Breast epithelium (tissue), 3 donors: ENCODE measurements at regions not wholly inside any gene's neighbourhood (a gene's known extent, or its start where the extent isn't known, plus 50 kb on each side); places are given as distances from the start of the nearest gene placed in this dataset.

ENCODE experiments used
- POLR2A ChIP-seq: fragments of 450-650 bp; IDR thresholded peaks from one replicate; pipeline ENCODE4 v1.6.1; 2016; ENCODE audit warnings: antibody characterized with exemption, mild to moderate bottlenecking, moderate library complexity
- POLR2AphosphoS5 ChIP-seq, 3 donors: sonication (generic); formaldehyde crosslinking; IDR thresholded peaks; one replicate each; pipeline ENCODE4 v1.6.1; 2017; ENCODE audit warnings: antibody characterized with exemption in 3 of 3
- TF ChIP-seq, protein P1 (sequence below), 3 donors: fragments of 450-650 bp; IDR thresholded peaks; one replicate each; pipeline ENCODE4 v1.5.1; 2016 to 2017; ENCODE audit warnings: antibody characterized with exemption in 3 of 3, mild to moderate bottlenecking in 3 of 3, moderate library complexity in 3 of 3

DNA sequence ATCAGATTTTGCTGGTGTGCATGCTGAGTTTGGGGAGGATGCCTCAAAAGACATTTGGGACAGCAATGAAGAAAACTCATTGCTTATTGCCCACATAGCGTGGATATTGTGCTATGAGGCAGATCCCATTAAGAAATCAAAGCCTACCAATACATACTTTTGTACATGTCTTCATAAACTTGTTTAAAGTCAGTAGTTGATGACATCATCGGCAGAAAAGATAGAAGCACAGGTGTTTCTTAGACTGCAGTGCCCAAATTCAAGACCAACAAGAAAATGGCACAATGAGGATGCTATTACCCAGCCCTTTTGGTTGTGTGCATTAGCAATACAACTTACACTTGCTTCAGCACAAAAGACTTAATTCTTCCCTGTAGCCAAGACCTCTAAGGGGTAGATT is 428.7 kb upstream of the RARB start:
- TF ChIP-seq POLR2A: no peak
- TF ChIP-seq, protein P1, sequence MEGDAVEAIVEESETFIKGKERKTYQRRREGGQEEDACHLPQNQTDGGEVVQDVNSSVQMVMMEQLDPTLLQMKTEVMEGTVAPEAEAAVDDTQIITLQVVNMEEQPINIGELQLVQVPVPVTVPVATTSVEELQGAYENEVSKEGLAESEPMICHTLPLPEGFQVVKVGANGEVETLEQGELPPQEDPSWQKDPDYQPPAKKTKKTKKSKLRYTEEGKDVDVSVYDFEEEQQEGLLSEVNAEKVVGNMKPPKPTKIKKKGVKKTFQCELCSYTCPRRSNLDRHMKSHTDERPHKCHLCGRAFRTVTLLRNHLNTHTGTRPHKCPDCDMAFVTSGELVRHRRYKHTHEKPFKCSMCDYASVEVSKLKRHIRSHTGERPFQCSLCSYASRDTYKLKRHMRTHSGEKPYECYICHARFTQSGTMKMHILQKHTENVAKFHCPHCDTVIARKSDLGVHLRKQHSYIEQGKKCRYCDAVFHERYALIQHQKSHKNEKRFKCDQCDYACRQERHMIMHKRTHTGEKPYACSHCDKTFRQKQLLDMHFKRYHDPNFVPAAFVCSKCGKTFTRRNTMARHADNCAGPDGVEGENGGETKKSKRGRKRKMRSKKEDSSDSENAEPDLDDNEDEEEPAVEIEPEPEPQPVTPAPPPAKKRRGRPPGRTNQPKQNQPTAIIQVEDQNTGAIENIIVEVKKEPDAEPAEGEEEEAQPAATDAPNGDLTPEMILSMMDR (IDR thresholded peaks at IDR 0.05): no peak
- no peak for TF ChIP-seq POLR2AphosphoS5 (IDR thresholded peaks at IDR 0.05)
